ENCODE measurements at regions not wholly inside any gene's neighbourhood (a gene's known extent, or its start where the extent isn't known, plus 50 kb on each side); places are given as distances from the start of the nearest gene placed in this dataset.

- TF ChIP-seq CTCF (IDR thresholded peaks at IDR 0.05; ENCODE audit: low read depth, low read length, missing control alignments): no peak
- peak; percentile 7 for DNase-seq (ENCODE audit: extremely low read depth, low read depth)
- H3K4me3 ChIP-seq (replicated peaks; ENCODE audit: low read depth, low read length): no peak overlapping the region
Observed at GRCh38 chr3:106126067-106126845, 257.4 kb upstream of the CBLB start.

- no peak for TF ChIP-seq CTCF (IDR thresholded peaks at IDR 0.05; ENCODE audit: low read depth, low read length, missing control alignments)
- DNase-seq (ENCODE audit: extremely low read depth, low read depth): no peak
- H3K4me3 ChIP-seq (replicated peaks; ENCODE audit: low read depth, low read length): no peak overlapping the region
Observed at GRCh38 chr3:106126846-106127235, 258.0 kb upstream of the CBLB start.

- no peak for TF ChIP-seq CTCF (IDR thresholded peaks at IDR 0.05; ENCODE audit: low read depth, low read length, missing control alignments)
- DNase-seq (ENCODE audit: extremely low read depth, low read depth): no peak
- H3K4me3 ChIP-seq (replicated peaks; ENCODE audit: low read depth, low read length): no peak overlapping the region
Observed at GRCh38 chr3:106129939-106130338, 261.1 kb upstream of the CBLB start.

- TF ChIP-seq CTCF (IDR thresholded peaks at IDR 0.05; ENCODE audit: low read depth, low read length, missing control alignments): no peak
- peak; percentile 49 for DNase-seq (ENCODE audit: extremely low read depth, low read depth)
- H3K4me3 ChIP-seq (replicated peaks; ENCODE audit: low read depth, low read length): no peak overlapping the region
Observed at GRCh38 chr3:106130384-106131198, 261.8 kb upstream of the CBLB start.

- TF ChIP-seq CTCF (IDR thresholded peaks at IDR 0.05; ENCODE audit: low read depth, low read length, missing control alignments): no peak
- DNase-seq (ENCODE audit: extremely low read depth, low read depth): no peak
Observed at GRCh38 chr3:106135451-106136160, 266.8 kb upstream of the CBLB start.

GRCh38 chr3:106139826-106140225, 271.0 kb upstream of the CBLB start:
- TF ChIP-seq CTCF (IDR thresholded peaks at IDR 0.05; ENCODE audit: low read depth, low read length, missing control alignments): no peak
- no peak overlapping the region for H3K4me3 ChIP-seq (replicated peaks; ENCODE audit: low read depth, low read length)
- DNase-seq (ENCODE audit: extremely low read depth, low read depth): no peak

More at GRCh38 chr3:106135451-106136160, 266.8 kb upstream of the CBLB start:
- no peak overlapping the region for H3K4me3 ChIP-seq (replicated peaks; ENCODE audit: low read depth, low read length)

Measured in HFF-Myc (cell line).